Lower leg skin (tissue), 3 donors: ENCODE measurements at regions not wholly inside any gene's neighbourhood (a gene's known extent, or its start where the extent isn't known, plus 50 kb on each side); places are given as distances from the start of the nearest gene placed in this dataset.

Source experiments
- CTCF ChIP-seq, 3 donors: fragments of 450-650 bp; IDR thresholded peaks; one replicate each; pipeline ENCODE4 v1.5.1; 2016; ENCODE audit warnings: antibody characterized with exemption in 3 of 3, mild to moderate bottlenecking in 3 of 3, moderate library complexity in 2 of 3
- POLR2A ChIP-seq, 2 donors: fragments of 450-650 bp; IDR thresholded peaks; one replicate each; pipeline ENCODE4 v1.6.1; 2016 to 2017; ENCODE audit warnings: antibody characterized with exemption in 2 of 2, mild to moderate bottlenecking in 1 of 2, moderate library complexity in 1 of 2

GRCh38 chr3:147924755-147925154 lies 515.6 kb downstream of the ZIC1 start:
- TF ChIP-seq CTCF (IDR thresholded peaks at IDR 0.05) (no peak), POLR2A (IDR thresholded peaks at IDR 0.05) (no peak)
